DOHH2 (cell line): ENCODE measurements at regions not wholly inside any gene's neighbourhood (a gene's known extent, or its start where the extent isn't known, plus 50 kb on each side); places are given as distances from the start of the nearest gene placed in this dataset.

Experiments
- H3F3A ChIP-seq: fragments of 200-600 bp; sonication (generic), shearing (Covaris generic); 2 replicates; pipeline ENCODE4 v1.6.0; 2016; ENCODE audit warnings: antibody characterized with exemption, mild to moderate bottlenecking; ENCODE audit not compliant: control insufficient read depth, insufficient read depth
- H3K27ac ChIP-seq: fragments of 200-600 bp; sonication (generic); 2 replicates; pipeline ENCODE4 v1.5.1; 2014; ENCODE audit warnings: low read depth, mild to moderate bottlenecking, low read length, moderate library complexity
- H3K27me3 ChIP-seq: fragments of 200-600 bp; sonication (generic); 2 replicates; pipeline ENCODE4 v1.6.1; 2014; ENCODE audit warnings: mild to moderate bottlenecking, low read length, mixed read lengths; ENCODE audit not compliant: control insufficient read depth
- H3K36me3 ChIP-seq: fragments of 200-600 bp; sonication (generic); 2 replicates; pipeline ENCODE4 v1.6.1; 2014; ENCODE audit warnings: mild to moderate bottlenecking, low read length, moderate library complexity, mixed read lengths; ENCODE audit not compliant: control insufficient read depth
- H3K4me1 ChIP-seq: fragments of 200-600 bp; sonication (generic); 2 replicates; pipeline ENCODE4 v1.6.1; 2014; ENCODE audit warnings: mild to moderate bottlenecking, low read length, mixed read lengths; ENCODE audit not compliant: control insufficient read depth
- H3K4me2 ChIP-seq: fragments of 200-600 bp; sonication (generic); 2 replicates; pipeline ENCODE4 v1.6.0; 2014; ENCODE audit warnings: mild to moderate bottlenecking, low read length, moderate library complexity
- H3K4me3 ChIP-seq: fragments of 200-600 bp; sonication (generic); 2 replicates; pipeline ENCODE4 v1.5.1; 2014; ENCODE audit warnings: mild to moderate bottlenecking, low read length, mixed read lengths
- H3K79me2 ChIP-seq: fragments of 200-600 bp; sonication (generic); 2 replicates; pipeline ENCODE4 v1.6.1; 2014; ENCODE audit warnings: mild to moderate bottlenecking, low read length, mixed read lengths; ENCODE audit not compliant: control insufficient read depth
- H3K9me2 ChIP-seq: fragments of 200-600 bp; sonication (generic); replicated peaks from 2 replicates; pipeline ENCODE4 v1.6.1; 2014; ENCODE audit warnings: mild to moderate bottlenecking, low read length, mixed read lengths; ENCODE audit not compliant: control insufficient read depth
- H3K9me3 ChIP-seq: fragments of 200-600 bp; sonication (generic); 2 replicates; pipeline ENCODE4 v1.6.1; 2014; ENCODE audit warnings: antibody characterized with exemption, low read length, mixed read lengths; ENCODE audit not compliant: control insufficient read depth, insufficient read depth
- H4K20me1 ChIP-seq: fragments of 200-600 bp; sonication (generic); 2 replicates; pipeline ENCODE4 v1.6.0; 2014; ENCODE audit warnings: low read depth, mild to moderate bottlenecking, antibody characterized with exemption, low read length, moderate library complexity; ENCODE audit not compliant: control insufficient read depth, insufficient read depth
- CTCF ChIP-seq: fragments of 200-600 bp; sonication (generic); IDR thresholded peaks from one replicate; pipeline ENCODE4 v1.5.1; 2014; ENCODE audit warnings: antibody characterized with exemption, mild to moderate bottlenecking, low read depth, low read length; ENCODE audit not compliant: poor library complexity, severe bottlenecking
- EZH2phosphoT487 ChIP-seq: fragments of 200-600 bp; sonication (generic); IDR thresholded peaks from 2 replicates; pipeline ENCODE4 v1.6.1; 2017; ENCODE audit warnings: borderline replicate concordance, mild to moderate bottlenecking, antibody characterized with exemption, low read length, moderate library complexity, mixed read lengths

- Histone ChIP-seq H3K27me3 (peaks cover 3% of the 10 kb centered on the region; the same call in 1 of the 2 replicates), H3K4me2 (no peak overlapping the region)
Observed at GRCh38 chr10:62582804-62583208, 208.6 kb downstream of the ZNF365 start.

GRCh38 chr10:62583876-62584615, 209.9 kb downstream of the ZNF365 start:
- H3K4me3 ChIP-seq, result no peak overlapping the region
- no peak for TF ChIP-seq CTCF
- TF ChIP-seq EZH2phosphoT487, result no peak
- no peaks in the 10 kb centered on the region for H3K4me1 ChIP-seq
- no peaks in the 10 kb centered on the region for H4K20me1 ChIP-seq
- no peaks in the 10 kb centered on the region for H3K79me2 ChIP-seq
- no peak overlapping the region for H3K4me2 ChIP-seq
- H3K36me3 ChIP-seq, result no peaks in the 10 kb centered on the region
- no peaks in the 10 kb centered on the region for H3K9me2 ChIP-seq
- no peaks in the 10 kb centered on the region for H3K9me3 ChIP-seq
- H3F3A ChIP-seq, result no peaks in the 10 kb centered on the region
- H3K27ac ChIP-seq, result no peak overlapping the region
- peaks cover under 1% of the 10 kb centered on the region; the same call in 1 of the 2 replicates for H3K27me3 ChIP-seq

More at GRCh38 chr10:62582804-62583208, 208.6 kb downstream of the ZNF365 start:
- H3F3A ChIP-seq, result no peaks in the 10 kb centered on the region
- no peak overlapping the region for H3K27ac ChIP-seq
- no peaks in the 10 kb centered on the region for H3K9me2 ChIP-seq
- H4K20me1 ChIP-seq, result no peaks in the 10 kb centered on the region
- H3K79me2 ChIP-seq, result no peaks in the 10 kb centered on the region
- H3K9me3 ChIP-seq, result no peaks in the 10 kb centered on the region
- H3K36me3 ChIP-seq, result no peaks in the 10 kb centered on the region
- no peak overlapping the region for H3K4me3 ChIP-seq
- no peaks in the 10 kb centered on the region for H3K4me1 ChIP-seq
- TF ChIP-seq CTCF, result no peak
- no peak for TF ChIP-seq EZH2phosphoT487

GRCh38 chr10:62584731-62585130, 210.6 kb downstream of the ZNF365 start:
- H3K27ac ChIP-seq, result no peak overlapping the region
- no peaks in the 10 kb centered on the region for H3K9me3 ChIP-seq
- TF ChIP-seq EZH2phosphoT487, result no peak
- no peak for TF ChIP-seq CTCF
- no peaks in the 10 kb centered on the region for H4K20me1 ChIP-seq
- H3K27me3 ChIP-seq, result peaks cover 3% of the 10 kb centered on the region; the same call in 1 of the 2 replicates
- H3K9me2 ChIP-seq, result no peaks in the 10 kb centered on the region
- no peak overlapping the region for H3K4me2 ChIP-seq
- H3F3A ChIP-seq, result no peaks in the 10 kb centered on the region
- H3K79me2 ChIP-seq, result no peaks in the 10 kb centered on the region
- no peaks in the 10 kb centered on the region for H3K4me1 ChIP-seq
- no peak overlapping the region for H3K4me3 ChIP-seq
- H3K36me3 ChIP-seq, result no peaks in the 10 kb centered on the region
